ENCODE measurements at regions not wholly inside any gene's neighbourhood (a gene's known extent, or its start where the extent isn't known, plus 50 kb on each side); places are given as distances from the start of the nearest gene placed in this dataset.
"Not testable (repeated sequence)": the region's sequence is repeated elsewhere in the genome, so short reads cannot be mapped to it uniquely, and the experiment has no call there.

GRCh38 chr6:22171006-22171405, 125.8 kb downstream of the PRL start:
- H3K4me3 Mint-ChIP-seq = not testable (repeated sequence)

GRCh38 chr6:22171885-22172284, 125.0 kb downstream of the PRL start:
- H3K4me1 Mint-ChIP-seq, H3K4me3 Mint-ChIP-seq, H3K27ac Mint-ChIP-seq, H3K36me3 Mint-ChIP-seq, DNase-seq, CTCF ChIA-PET, H3K27me3 Mint-ChIP-seq: not testable (repeated sequence)
- H3K9me3 Mint-ChIP-seq = peaks cover 21% of the 10 kb centered on the region

More at GRCh38 chr6:22171006-22171405, 125.8 kb downstream of the PRL start:
- H3K27ac Mint-ChIP-seq, H3K27me3 Mint-ChIP-seq, H3K4me1 Mint-ChIP-seq, DNase-seq, H3K36me3 Mint-ChIP-seq, CTCF ChIA-PET: not testable (repeated sequence)
- peaks cover 21% of the 10 kb centered on the region for H3K9me3 Mint-ChIP-seq

- no peaks in the 10 kb centered on the region for H3K36me3 Mint-ChIP-seq
- H3K27me3 Mint-ChIP-seq = no peaks in the 10 kb centered on the region
- H3K9me3 Mint-ChIP-seq = peaks cover 21% of the 10 kb centered on the region
- no peaks in the 10 kb centered on the region for H3K4me1 Mint-ChIP-seq
- H3K27ac Mint-ChIP-seq = no peak overlapping the region
- no peak for DNase-seq
- CTCF ChIA-PET = no interaction called here
- H3K4me3 Mint-ChIP-seq = no peak overlapping the region
Observed at GRCh38 chr6:22173311-22173710, 123.5 kb downstream of the PRL start.

GRCh38 chr6:22180250-22180649, 116.6 kb downstream of the PRL start:
- H3K4me3 Mint-ChIP-seq, H3K4me1 Mint-ChIP-seq, CTCF ChIA-PET, H3K27me3 Mint-ChIP-seq, H3K27ac Mint-ChIP-seq, H3K36me3 Mint-ChIP-seq, DNase-seq: not testable (repeated sequence)
- peaks cover 18% of the 10 kb centered on the region for H3K9me3 Mint-ChIP-seq

- no peak for DNase-seq
- CTCF ChIA-PET = no interaction called here
- no peak overlapping the region for H3K4me3 Mint-ChIP-seq
Observed at GRCh38 chr6:22184371-22184770, 112.5 kb downstream of the PRL start.

GRCh38 chr6:22189946-22190345, 106.9 kb downstream of the PRL start:
- Mint-ChIP-seq H3K4me3 (no peak overlapping the region), H3K27ac (no peak overlapping the region), H3K4me1 (no peaks in the 10 kb centered on the region), H3K27me3 (no peaks in the 10 kb centered on the region), H3K36me3 (no peaks in the 10 kb centered on the region), H3K9me3 (peaks cover 3% of the 10 kb centered on the region)
- CTCF ChIA-PET = no interaction called here
- DNase-seq = no peak

More at GRCh38 chr6:22184371-22184770, 112.5 kb downstream of the PRL start:
- Mint-ChIP-seq H3K36me3 (no peaks in the 10 kb centered on the region), H3K27ac (no peak overlapping the region), H3K9me3 (peaks cover 20% of the 10 kb centered on the region), H3K27me3 (no peaks in the 10 kb centered on the region), H3K4me1 (no peaks in the 10 kb centered on the region)

GRCh38 chr6:22194188-22194921, 102.5 kb downstream of the PRL start:
- peaks cover 1% of the 10 kb centered on the region for H3K9me3 Mint-ChIP-seq
- H3K27me3 Mint-ChIP-seq = no peaks in the 10 kb centered on the region
- H3K4me3 Mint-ChIP-seq = no peak overlapping the region
- CTCF ChIA-PET = no interaction called here
- H3K27ac Mint-ChIP-seq = no peak overlapping the region
- no peak for DNase-seq
- H3K4me1 Mint-ChIP-seq = no peaks in the 10 kb centered on the region
- H3K36me3 Mint-ChIP-seq = no peaks in the 10 kb centered on the region

GRCh38 chr6:22199771-22200170, 97.1 kb downstream of the PRL start:
- no peak for DNase-seq
- CTCF ChIA-PET = no interaction called here
- Mint-ChIP-seq H3K4me3 (no peak overlapping the region), H3K36me3 (no peaks in the 10 kb centered on the region), H3K27me3 (no peaks in the 10 kb centered on the region), H3K9me3 (no peaks in the 10 kb centered on the region), H3K27ac (no peak overlapping the region), H3K4me1 (no peaks in the 10 kb centered on the region)

- CTCF ChIA-PET = no interaction called here
- H3K4me1 Mint-ChIP-seq = no peaks in the 10 kb centered on the region
- H3K9me3 Mint-ChIP-seq = no peaks in the 10 kb centered on the region
- no peaks in the 10 kb centered on the region for H3K36me3 Mint-ChIP-seq
- DNase-seq = no peak
- no peak overlapping the region for H3K4me3 Mint-ChIP-seq
- no peaks in the 10 kb centered on the region for H3K27me3 Mint-ChIP-seq
- no peak overlapping the region for H3K27ac Mint-ChIP-seq
Observed at GRCh38 chr6:22204153-22204552, 92.7 kb downstream of the PRL start.

- Mint-ChIP-seq H3K4me1 (no peaks in the 10 kb centered on the region), H3K27me3 (no peaks in the 10 kb centered on the region), H3K9me3 (no peaks in the 10 kb centered on the region), H3K4me3 (no peak overlapping the region), H3K27ac (no peak overlapping the region), H3K36me3 (no peaks in the 10 kb centered on the region)
- no peak for DNase-seq
- CTCF ChIA-PET = no interaction called here
Observed at GRCh38 chr6:22205266-22205665, 91.6 kb downstream of the PRL start.

GRCh38 chr6:22206106-22206505, 90.7 kb downstream of the PRL start:
- H3K4me1 Mint-ChIP-seq = no peaks in the 10 kb centered on the region
- H3K27ac Mint-ChIP-seq = no peak overlapping the region
- CTCF ChIA-PET = no interaction called here
- H3K9me3 Mint-ChIP-seq = no peaks in the 10 kb centered on the region
- no peaks in the 10 kb centered on the region for H3K27me3 Mint-ChIP-seq
- DNase-seq = no peak
- H3K36me3 Mint-ChIP-seq = no peaks in the 10 kb centered on the region
- no peak overlapping the region for H3K4me3 Mint-ChIP-seq

GRCh38 chr6:22208026-22208425, 88.8 kb downstream of the PRL start:
- Mint-ChIP-seq H3K27ac (no peak overlapping the region), H3K4me1 (no peaks in the 10 kb centered on the region), H3K4me3 (no peak overlapping the region), H3K27me3 (no peaks in the 10 kb centered on the region), H3K9me3 (no peaks in the 10 kb centered on the region), H3K36me3 (no peaks in the 10 kb centered on the region)
- DNase-seq = no peak
- CTCF ChIA-PET = no interaction called here

- Mint-ChIP-seq H3K4me1 (no peaks in the 10 kb centered on the region), H3K9me3 (no peaks in the 10 kb centered on the region), H3K36me3 (no peaks in the 10 kb centered on the region), H3K27ac (no peak overlapping the region), H3K27me3 (no peaks in the 10 kb centered on the region), H3K4me3 (no peak overlapping the region)
- DNase-seq = no peak
- CTCF ChIA-PET = interaction anchor here (0.6 kb wide), 1 partner anchor 18 kb away, joined by 3 read pairs; no protein-coding TSS in a partner anchor
Observed at GRCh38 chr6:22214314-22214713, 82.5 kb downstream of the PRL start.

- H3K9me3 Mint-ChIP-seq, H3K27ac Mint-ChIP-seq, H3K27me3 Mint-ChIP-seq, DNase-seq, H3K4me3 Mint-ChIP-seq, H3K36me3 Mint-ChIP-seq, CTCF ChIA-PET, H3K4me1 Mint-ChIP-seq: not testable (repeated sequence)
Observed at GRCh38 chr6:22215474-22215873, 81.4 kb downstream of the PRL start.

- Mint-ChIP-seq H3K9me3 (no peaks in the 10 kb centered on the region), H3K36me3 (no peaks in the 10 kb centered on the region), H3K4me3 (no peak overlapping the region), H3K4me1 (no peaks in the 10 kb centered on the region), H3K27me3 (no peaks in the 10 kb centered on the region), H3K27ac (no peak overlapping the region)
- CTCF ChIA-PET = no interaction called here
- DNase-seq = no peak
Observed at GRCh38 chr6:22218410-22218809, 78.4 kb downstream of the PRL start.

- H3K4me1 Mint-ChIP-seq = no peaks in the 10 kb centered on the region
- H3K27me3 Mint-ChIP-seq = no peaks in the 10 kb centered on the region
- H3K27ac Mint-ChIP-seq = no peak overlapping the region
- DNase-seq = no peak
- H3K36me3 Mint-ChIP-seq = no peaks in the 10 kb centered on the region
- CTCF ChIA-PET = no interaction called here
- no peaks in the 10 kb centered on the region for H3K9me3 Mint-ChIP-seq
- no peak overlapping the region for H3K4me3 Mint-ChIP-seq
Observed at GRCh38 chr6:22219925-22220324, 76.9 kb downstream of the PRL start.

Data from activated naive CD4-positive, alpha-beta T cell treated with anti-CD3 and anti-CD28 coated beads, Interleukin-2, amount 10 ng/mL, durations not matched to agents 7 days and 5 days (primary cell).